ENCODE measurements at regions not wholly inside any gene's neighbourhood (a gene's known extent, or its start where the extent isn't known, plus 50 kb on each side); places are given as distances from the start of the nearest gene placed in this dataset.

GRCh38 chrX:42933187-42933586, 155.2 kb upstream of the PPP1R2C start:
- no peak for TF ChIP-seq POLR2AphosphoS5 (IDR thresholded peaks at IDR 0.05; ENCODE audit: borderline replicate concordance, low read depth, low read length)
- no peak for TF ChIP-seq EZH2 (IDR thresholded peaks at IDR 0.05)
- no peak for TF ChIP-seq FOXP2 (optimal IDR thresholded peaks at IDR 0.05; ENCODE audit: control extremely low read depth, extremely low read length, insufficient read depth)

Data from SK-N-MC (cell line).